Smooth muscle cell (in vitro differentiated cells): ENCODE measurements at regions not wholly inside any gene's neighbourhood (a gene's known extent, or its start where the extent isn't known, plus 50 kb on each side); places are given as distances from the start of the nearest gene placed in this dataset.

Experiments used
- DNase-seq: peaks from one replicate; lab custom pipeline; 2025; ENCODE audit not compliant: unreplicated experiment; lab: John Stamatoyannopoulos, UW
- H2AFZ ChIP-seq: fragments of 200-600 bp; sonication (generic); 2 replicates; pipeline ENCODE4 v1.6.0; 2016; ENCODE audit warnings: antibody characterized with exemption, low read depth, mild to moderate bottlenecking
- H3F3A ChIP-seq: fragments of 200-600 bp; sonication (generic); 2 replicates; pipeline ENCODE4 v1.6.0; 2017; ENCODE audit warnings: antibody characterized with exemption, low read depth
- H3K27ac ChIP-seq: fragments of 200-600 bp; sonication (generic); 2 replicates; pipeline ENCODE4 v1.5.1; 2016; ENCODE audit warnings: low read depth, mild to moderate bottlenecking
- H3K27me3 ChIP-seq: fragments of 200-600 bp; sonication (generic); 2 replicates; pipeline ENCODE4 v1.6.1; 2016; ENCODE audit warnings: low read depth, mild to moderate bottlenecking
- H3K36me3 ChIP-seq: fragments of 200-600 bp; sonication (generic); 2 replicates; pipeline ENCODE4 v1.5.1; 2016; ENCODE audit warnings: low read depth
- H3K4me1 ChIP-seq: fragments of 200-600 bp; sonication (generic); 2 replicates; pipeline ENCODE4 v1.5.1; 2016; ENCODE audit warnings: low read depth
- H3K4me2 ChIP-seq: fragments of 200-600 bp; sonication (generic); 2 replicates; pipeline ENCODE4 v1.6.0; 2016; ENCODE audit warnings: mild to moderate bottlenecking
- H3K4me3 ChIP-seq: fragments of 200-600 bp; sonication (generic); 2 replicates; pipeline ENCODE4 v1.5.1; 2016; ENCODE audit warnings: mild to moderate bottlenecking
- H3K79me2 ChIP-seq: fragments of 200-600 bp; sonication (generic); 2 replicates; pipeline ENCODE4 v1.6.0; 2016; ENCODE audit warnings: low read depth, mild to moderate bottlenecking
- H3K9ac ChIP-seq: fragments of 200-600 bp; sonication (generic); 2 replicates; pipeline ENCODE4 v1.6.0; 2016; ENCODE audit warnings: low read depth
- H3K9me3 ChIP-seq: fragments of 200-600 bp; sonication (generic); replicated peaks from 2 replicates; pipeline ENCODE4 v1.5.1; 2016; ENCODE audit warnings: low read depth
- H4K20me1 ChIP-seq: fragments of 200-600 bp; sonication (generic); 2 replicates; pipeline ENCODE4 v1.6.0; 2016; ENCODE audit warnings: low read depth
- WGBS: methylation state at CpG from one replicate; pipeline ENCODE4 v1.1.7; 2016; ENCODE audit warnings: low lambda C conversion rate; 5-methylcytosine and 5-hydroxymethylcytosine counted together
- TF ChIP-seq, protein P1 (sequence below): fragments of 200-600 bp; sonication (generic); IDR thresholded peaks from 2 replicates; pipeline ENCODE4 v1.5.1; 2017; ENCODE audit warnings: borderline replicate concordance, mild to moderate bottlenecking, antibody characterized with exemption; ENCODE audit not compliant: insufficient read depth, poor library complexity, severe bottlenecking

- no peak overlapping the region for H3K4me3 ChIP-seq
- no peak overlapping the region for H3K9ac ChIP-seq
- H3F3A ChIP-seq: peaks cover 9% of the 10 kb centered on the region
- DNase-seq: no peak
- no peak overlapping the region for H3K27ac ChIP-seq
- no peaks in the 10 kb centered on the region for H3K9me3 ChIP-seq
- H3K79me2 ChIP-seq: no peaks in the 10 kb centered on the region
- no peaks in the 10 kb centered on the region for H3K27me3 ChIP-seq
- no peaks in the 10 kb centered on the region for H3K36me3 ChIP-seq
- H3K4me2 ChIP-seq: no peak overlapping the region
- no peaks in the 10 kb centered on the region for H4K20me1 ChIP-seq
- 73% methylated on average over 2 of the region's 2 CpGs for WGBS
- peaks cover 7% of the 10 kb centered on the region for H3K4me1 ChIP-seq
- H2AFZ ChIP-seq: no peak overlapping the region
- TF ChIP-seq, protein P1, sequence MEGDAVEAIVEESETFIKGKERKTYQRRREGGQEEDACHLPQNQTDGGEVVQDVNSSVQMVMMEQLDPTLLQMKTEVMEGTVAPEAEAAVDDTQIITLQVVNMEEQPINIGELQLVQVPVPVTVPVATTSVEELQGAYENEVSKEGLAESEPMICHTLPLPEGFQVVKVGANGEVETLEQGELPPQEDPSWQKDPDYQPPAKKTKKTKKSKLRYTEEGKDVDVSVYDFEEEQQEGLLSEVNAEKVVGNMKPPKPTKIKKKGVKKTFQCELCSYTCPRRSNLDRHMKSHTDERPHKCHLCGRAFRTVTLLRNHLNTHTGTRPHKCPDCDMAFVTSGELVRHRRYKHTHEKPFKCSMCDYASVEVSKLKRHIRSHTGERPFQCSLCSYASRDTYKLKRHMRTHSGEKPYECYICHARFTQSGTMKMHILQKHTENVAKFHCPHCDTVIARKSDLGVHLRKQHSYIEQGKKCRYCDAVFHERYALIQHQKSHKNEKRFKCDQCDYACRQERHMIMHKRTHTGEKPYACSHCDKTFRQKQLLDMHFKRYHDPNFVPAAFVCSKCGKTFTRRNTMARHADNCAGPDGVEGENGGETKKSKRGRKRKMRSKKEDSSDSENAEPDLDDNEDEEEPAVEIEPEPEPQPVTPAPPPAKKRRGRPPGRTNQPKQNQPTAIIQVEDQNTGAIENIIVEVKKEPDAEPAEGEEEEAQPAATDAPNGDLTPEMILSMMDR: no peak
These were observed 101.6 kb downstream of the FAM76B start for GRCh38 chr11:95688015-95688414.

GRCh38 chr11:95686265-95686664 is 103.3 kb downstream of the FAM76B start:
- WGBS: 97% methylated on average over 3 of the region's 3 CpGs
- H3K4me1 ChIP-seq: no peaks in the 10 kb centered on the region
- peaks cover 6% of the 10 kb centered on the region for H3F3A ChIP-seq
- no peak overlapping the region for H3K9ac ChIP-seq
- no peaks in the 10 kb centered on the region for H3K9me3 ChIP-seq
- TF ChIP-seq, protein P1: no peak
- H3K27ac ChIP-seq: no peak overlapping the region
- peak overlapping the region; percentile 37 for H2AFZ ChIP-seq
- H3K36me3 ChIP-seq: no peaks in the 10 kb centered on the region
- DNase-seq: no peak
- H3K4me3 ChIP-seq: no peak overlapping the region
- H3K4me2 ChIP-seq: peak overlapping the region; percentile 20
- H4K20me1 ChIP-seq: no peaks in the 10 kb centered on the region
- H3K27me3 ChIP-seq: no peaks in the 10 kb centered on the region
- no peaks in the 10 kb centered on the region for H3K79me2 ChIP-seq

DNA sequence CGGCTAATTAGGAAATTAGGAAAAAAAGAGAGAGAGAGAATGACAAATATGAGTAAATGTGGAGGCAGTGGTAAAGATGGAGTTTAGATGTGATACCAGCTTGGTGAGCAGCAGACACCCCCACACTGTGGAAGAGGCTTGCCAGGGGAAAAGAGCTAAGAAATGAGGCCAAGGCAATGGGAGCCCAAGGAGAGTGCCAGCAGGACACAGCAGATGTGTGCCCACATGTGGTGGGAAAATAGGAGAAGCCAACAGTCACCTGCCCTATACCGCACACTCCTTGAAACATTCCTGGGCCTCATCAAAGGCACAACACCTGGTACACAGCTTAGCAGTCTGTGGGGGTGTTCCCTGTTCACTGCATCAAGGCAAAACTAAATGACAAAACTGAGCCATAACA is 104.9 kb downstream of the FAM76B start:
- H3K36me3 ChIP-seq: no peaks in the 10 kb centered on the region
- TF ChIP-seq, protein P1: no peak
- WGBS: 100% methylated on average over 2 of the region's 2 CpGs

GRCh38 chr11:95684170-95684569 is 105.4 kb downstream of the FAM76B start:
- Histone ChIP-seq H3K9ac (no peak overlapping the region), H3K27ac (no peak overlapping the region), H3K9me3 (no peaks in the 10 kb centered on the region), H3K36me3 (no peaks in the 10 kb centered on the region), H2AFZ (no peak overlapping the region), H3F3A (peaks cover 6% of the 10 kb centered on the region), H3K27me3 (no peaks in the 10 kb centered on the region), H3K4me1 (peaks cover 10% of the 10 kb centered on the region), H3K4me2 (no peak overlapping the region), H3K4me3 (no peak overlapping the region), H3K79me2 (no peaks in the 10 kb centered on the region), H4K20me1 (no peaks in the 10 kb centered on the region)
- WGBS: 100% methylated on average over 1 of the region's 1 CpG
- DNase-seq: no peak
- TF ChIP-seq, protein P1: no peak

More for the DNA sequence above, 104.9 kb downstream of the FAM76B start:
- no peak overlapping the region for H2AFZ ChIP-seq
- H3K4me3 ChIP-seq: no peak overlapping the region
- peaks cover 6% of the 10 kb centered on the region for H3F3A ChIP-seq
- no peak overlapping the region for H3K27ac ChIP-seq
- H3K4me2 ChIP-seq: no peak overlapping the region
- H3K9ac ChIP-seq: no peak overlapping the region
- H3K27me3 ChIP-seq: no peaks in the 10 kb centered on the region
- H4K20me1 ChIP-seq: no peaks in the 10 kb centered on the region
- no peaks in the 10 kb centered on the region for H3K9me3 ChIP-seq
- DNase-seq: no peak
- H3K79me2 ChIP-seq: no peaks in the 10 kb centered on the region
- peaks cover 8% of the 10 kb centered on the region for H3K4me1 ChIP-seq
